OCI-LY3 (cell line): ENCODE measurements at regions not wholly inside any gene's neighbourhood (a gene's known extent, or its start where the extent isn't known, plus 50 kb on each side); places are given as distances from the start of the nearest gene placed in this dataset.

Experiments
- H2AFZ ChIP-seq: fragments of 200-600, 300-600 bp; shearing (Covaris generic); 2 replicates; pipeline ENCODE4 v1.6.0; 2014; ENCODE audit warnings: antibody characterized with exemption, low read depth, low read length
- H3K27ac ChIP-seq: fragments of 200-600, 300-600 bp; sonication (generic); 2 replicates; pipeline ENCODE4 v1.5.1; 2014; ENCODE audit warnings: mild to moderate bottlenecking, low read length, moderate library complexity, mixed read lengths
- H3K27me3 ChIP-seq: fragments of 200-600, 300-600 bp; sonication (generic); 2 replicates; pipeline ENCODE4 v1.6.1; 2014; ENCODE audit warnings: low read depth, low read length, mixed read lengths
- H3K36me3 ChIP-seq: fragments of 200-600, 300-600 bp; sonication (generic); replicated peaks from 2 replicates; pipeline ENCODE3; 2014; ENCODE audit warnings: low read depth, low read length, mixed read lengths
- H3K4me1 ChIP-seq: fragments of 300-600, 200-600 bp; sonication (generic); 2 replicates; pipeline ENCODE4 v1.6.1; 2014; ENCODE audit warnings: low read length, mixed read lengths
- H3K4me2 ChIP-seq: fragments of 200-600, 300-600 bp; sonication (generic); 2 replicates; pipeline ENCODE4 v1.6.1; 2014; ENCODE audit warnings: low read length, mixed read lengths
- H3K4me3 ChIP-seq: fragments of 300-600, 200-600 bp; sonication (generic); 2 replicates; pipeline ENCODE4 v1.5.1; 2014; ENCODE audit warnings: antibody characterized with exemption, mild to moderate bottlenecking, low read length, moderate library complexity
- H3K79me2 ChIP-seq: fragments of 300-600, 200-600 bp; shearing (Covaris generic); 2 replicates; pipeline ENCODE4 v1.6.1; 2014; ENCODE audit warnings: mild to moderate bottlenecking, low read length, mixed read lengths
- H3K9ac ChIP-seq: fragments of 300-600, 200-600 bp; shearing (Covaris generic); 2 replicates; pipeline ENCODE4 v1.6.0; 2014; ENCODE audit warnings: mild to moderate bottlenecking, low read length, moderate library complexity
- H3K9me3 ChIP-seq: fragments of 200-600, 300-600 bp; shearing (Covaris generic); 2 replicates; pipeline ENCODE4 v1.6.1; 2014; ENCODE audit warnings: low read length, mixed read lengths; ENCODE audit not compliant: insufficient read depth
- H4K20me1 ChIP-seq: fragments of 200-600, 300-600 bp; sonication (generic); 2 replicates; pipeline ENCODE4 v1.6.1; 2016; ENCODE audit warnings: low read length, mixed read lengths; ENCODE audit not compliant: insufficient read depth
- EZH2phosphoT487 ChIP-seq: fragments of 200-600 bp; shearing (Covaris generic); IDR thresholded peaks from 2 replicates; pipeline ENCODE4 v1.6.1; 2018; ENCODE audit warnings: antibody characterized with exemption, mixed run types, low read depth
- TF ChIP-seq, protein P1 (sequence below): fragments of 200-600, 300-600 bp; sonication (generic); IDR thresholded peaks from 2 replicates; pipeline ENCODE4 v1.5.1; 2014; ENCODE audit warnings: antibody characterized with exemption, low read length, low read depth

DNA sequence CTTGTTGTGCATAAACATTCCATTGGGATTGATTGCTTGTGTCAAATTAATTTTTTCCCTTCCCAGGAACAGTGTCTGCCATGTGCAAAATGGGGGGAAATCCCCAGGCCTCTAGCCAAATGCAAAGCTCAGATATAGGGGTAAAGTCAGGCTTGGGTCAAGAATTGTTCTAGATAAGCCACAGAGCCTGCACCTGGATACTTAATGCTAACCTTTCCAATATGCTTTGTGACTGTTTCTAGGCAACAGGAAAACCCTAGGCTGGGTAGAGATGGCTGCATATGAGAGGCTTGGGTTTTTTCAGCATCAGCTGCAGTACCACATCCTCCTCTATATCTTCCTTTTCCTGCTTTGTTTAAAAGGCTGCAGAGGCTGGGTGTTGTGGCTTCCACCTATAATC is 61.9 kb upstream of the ROPN1 start:
- no peaks in the 10 kb centered on the region for H3K79me2 ChIP-seq
- no peak overlapping the region for H3K4me3 ChIP-seq
- H3K9me3 ChIP-seq, result no peaks in the 10 kb centered on the region
- no peak overlapping the region for H2AFZ ChIP-seq
- H3K9ac ChIP-seq, result no peak overlapping the region
- no peak overlapping the region for H3K27ac ChIP-seq
- peaks cover 35% of the 10 kb centered on the region for H3K27me3 ChIP-seq
- no peaks in the 10 kb centered on the region for H3K4me1 ChIP-seq
- no peak overlapping the region for H3K4me2 ChIP-seq
- no peaks in the 10 kb centered on the region for H3K36me3 ChIP-seq
- TF ChIP-seq, protein P1, sequence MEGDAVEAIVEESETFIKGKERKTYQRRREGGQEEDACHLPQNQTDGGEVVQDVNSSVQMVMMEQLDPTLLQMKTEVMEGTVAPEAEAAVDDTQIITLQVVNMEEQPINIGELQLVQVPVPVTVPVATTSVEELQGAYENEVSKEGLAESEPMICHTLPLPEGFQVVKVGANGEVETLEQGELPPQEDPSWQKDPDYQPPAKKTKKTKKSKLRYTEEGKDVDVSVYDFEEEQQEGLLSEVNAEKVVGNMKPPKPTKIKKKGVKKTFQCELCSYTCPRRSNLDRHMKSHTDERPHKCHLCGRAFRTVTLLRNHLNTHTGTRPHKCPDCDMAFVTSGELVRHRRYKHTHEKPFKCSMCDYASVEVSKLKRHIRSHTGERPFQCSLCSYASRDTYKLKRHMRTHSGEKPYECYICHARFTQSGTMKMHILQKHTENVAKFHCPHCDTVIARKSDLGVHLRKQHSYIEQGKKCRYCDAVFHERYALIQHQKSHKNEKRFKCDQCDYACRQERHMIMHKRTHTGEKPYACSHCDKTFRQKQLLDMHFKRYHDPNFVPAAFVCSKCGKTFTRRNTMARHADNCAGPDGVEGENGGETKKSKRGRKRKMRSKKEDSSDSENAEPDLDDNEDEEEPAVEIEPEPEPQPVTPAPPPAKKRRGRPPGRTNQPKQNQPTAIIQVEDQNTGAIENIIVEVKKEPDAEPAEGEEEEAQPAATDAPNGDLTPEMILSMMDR, result no peak
- TF ChIP-seq EZH2phosphoT487, result no peak
- H4K20me1 ChIP-seq, result no peaks in the 10 kb centered on the region

DNA sequence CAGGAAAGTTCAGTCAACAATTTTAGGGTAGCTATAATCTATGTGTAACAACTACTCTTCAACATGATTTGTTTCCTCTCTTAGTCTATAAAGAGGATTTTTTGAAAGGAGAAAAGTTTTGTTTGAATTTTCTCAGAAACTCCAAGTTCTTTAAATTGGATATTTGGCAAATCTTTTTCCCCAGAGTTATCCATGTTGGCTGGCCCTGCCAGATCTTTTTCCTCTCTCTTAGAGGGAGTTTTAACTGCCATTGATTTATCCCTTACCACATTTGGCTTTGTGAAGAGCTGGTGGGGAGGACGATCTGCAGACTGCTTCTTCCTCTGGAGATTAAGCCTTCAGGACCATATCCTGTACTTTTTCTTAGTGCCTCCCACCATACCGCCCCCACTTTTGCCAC is 64.9 kb upstream of the ROPN1 start:
- no peaks in the 10 kb centered on the region for H4K20me1 ChIP-seq
- no peak overlapping the region for H3K27ac ChIP-seq
- TF ChIP-seq, protein P1, result no peak
- TF ChIP-seq EZH2phosphoT487, result no peak

DNA sequence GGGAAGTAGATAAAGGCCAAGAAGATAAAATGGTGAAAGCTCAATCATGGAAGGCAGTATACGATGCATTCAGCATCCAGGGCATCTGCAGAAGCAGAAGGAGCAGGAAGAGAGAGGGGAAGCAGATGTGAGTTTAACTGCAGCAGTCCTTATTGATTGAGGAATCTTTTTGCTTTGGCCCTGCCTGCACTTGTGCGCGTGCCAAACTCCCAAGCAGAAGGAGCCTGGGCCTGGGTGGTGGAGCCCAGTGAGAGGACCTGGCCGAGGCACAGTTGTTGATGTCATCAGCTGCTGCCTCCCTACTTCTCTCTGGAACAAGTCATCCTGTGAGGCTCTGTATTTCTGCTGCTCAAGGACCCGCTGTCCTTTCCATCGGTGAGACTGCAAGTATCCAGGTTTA is 65.5 kb upstream of the ROPN1 start:
- Histone ChIP-seq H3K4me2 (no peak overlapping the region), H3K79me2 (no peaks in the 10 kb centered on the region), H3K9ac (no peak overlapping the region), H3K36me3 (no peaks in the 10 kb centered on the region), H3K27ac (no peak overlapping the region), H2AFZ (no peak overlapping the region), H3K9me3 (no peaks in the 10 kb centered on the region), H3K4me3 (no peak overlapping the region), H3K4me1 (no peaks in the 10 kb centered on the region), H3K27me3 (peaks cover 9% of the 10 kb centered on the region; the same call in 1 of the 2 replicates), H4K20me1 (no peaks in the 10 kb centered on the region)
- no peak for TF ChIP-seq EZH2phosphoT487
- TF ChIP-seq, protein P1, result no peak

More for the DNA sequence above, 64.9 kb upstream of the ROPN1 start:
- Histone ChIP-seq H2AFZ (no peak overlapping the region), H3K9me3 (no peaks in the 10 kb centered on the region), H3K36me3 (no peaks in the 10 kb centered on the region), H3K9ac (no peak overlapping the region), H3K79me2 (no peaks in the 10 kb centered on the region), H3K4me2 (no peak overlapping the region), H3K27me3 (peaks cover 13% of the 10 kb centered on the region), H3K4me3 (no peak overlapping the region), H3K4me1 (no peaks in the 10 kb centered on the region)

DNA sequence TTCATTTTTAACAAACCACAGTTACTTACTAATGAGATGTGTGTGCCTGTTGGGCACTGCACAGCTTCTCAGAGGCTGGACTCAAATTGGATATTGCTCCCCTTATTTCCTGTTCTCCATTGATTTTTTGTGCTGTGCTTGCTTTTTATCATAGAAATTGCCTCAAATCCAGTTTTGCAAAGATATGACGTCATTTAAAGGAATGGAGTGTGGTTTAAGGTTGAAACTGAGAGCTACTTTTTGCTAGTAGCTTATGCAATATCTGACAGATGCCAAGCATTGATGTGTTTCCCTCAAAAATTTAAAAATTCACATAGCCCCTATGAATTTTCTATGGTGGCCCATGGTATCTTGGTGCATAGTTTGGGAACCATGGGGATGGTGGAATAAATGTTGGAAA is 67.7 kb upstream of the ROPN1 start:
- Histone ChIP-seq H3K27me3 (peaks cover 6% of the 10 kb centered on the region; the same call in 1 of the 2 replicates), H4K20me1 (no peaks in the 10 kb centered on the region), H3K9me3 (no peaks in the 10 kb centered on the region), H3K36me3 (no peaks in the 10 kb centered on the region), H3K9ac (no peak overlapping the region), H3K4me2 (no peak overlapping the region), H3K4me3 (no peak overlapping the region), H3K27ac (no peak overlapping the region), H3K79me2 (no peaks in the 10 kb centered on the region), H3K4me1 (no peaks in the 10 kb centered on the region), H2AFZ (no peak overlapping the region)
- TF ChIP-seq, protein P1, result no peak
- no peak for TF ChIP-seq EZH2phosphoT487
